ENCODE measurements at regions not wholly inside any gene's neighbourhood (a gene's known extent, or its start where the extent isn't known, plus 50 kb on each side); places are given as distances from the start of the nearest gene placed in this dataset.

GRCh38 chr3:81439108-81439507, 322.3 kb downstream of the GBE1 start:
- intact Hi-C loops (cut with DNase I): no loop called here
- DNase-seq: no peak

DNA sequence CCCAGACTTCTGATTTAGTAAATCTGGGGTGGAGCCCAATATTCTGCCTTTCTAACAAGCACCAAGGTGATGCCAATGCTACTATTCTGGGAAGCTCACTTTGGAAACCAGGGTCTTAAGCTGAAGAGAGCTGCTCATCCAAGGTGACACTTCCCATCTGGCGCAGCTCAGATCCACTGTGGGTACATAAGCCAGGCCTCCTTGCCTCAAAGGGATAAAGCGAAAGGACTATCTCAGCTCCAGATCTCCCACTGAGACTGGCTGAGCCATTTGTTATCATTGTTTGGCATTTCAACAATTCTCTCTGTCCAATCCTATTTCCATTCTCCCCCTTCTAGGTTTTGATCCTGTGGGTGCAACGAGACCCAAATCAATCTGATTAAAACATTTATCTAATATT, 323.8 kb downstream of the GBE1 start:
- intact Hi-C loops (cut with DNase I): no loop called here
- no peak for DNase-seq

- intact Hi-C loops (cut with DNase I): no loop called here
- no peak for DNase-seq
Measured at GRCh38 chr3:81436182-81436581, 325.3 kb downstream of the GBE1 start.

DNA sequence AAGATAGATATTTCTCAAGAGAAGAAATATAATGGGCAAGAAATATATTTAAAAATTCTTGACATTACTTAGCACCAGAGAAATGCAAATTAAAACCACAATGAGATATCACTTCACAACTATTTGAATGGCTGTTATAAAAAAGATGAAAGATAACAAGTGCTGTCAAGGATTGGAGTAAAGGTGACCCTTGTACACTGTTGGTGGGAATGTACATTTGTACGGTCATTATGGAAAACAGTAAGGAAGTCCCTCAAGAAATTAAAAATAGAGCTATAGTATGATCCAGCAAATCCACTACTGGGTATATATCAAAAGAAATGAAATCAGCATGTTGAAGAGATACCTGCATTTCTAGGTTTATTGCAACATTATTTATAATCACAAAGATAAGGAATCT, 326.4 kb downstream of the GBE1 start:
- DNase-seq: no peak
- intact Hi-C loops (cut with DNase I): no loop called here

DNA sequence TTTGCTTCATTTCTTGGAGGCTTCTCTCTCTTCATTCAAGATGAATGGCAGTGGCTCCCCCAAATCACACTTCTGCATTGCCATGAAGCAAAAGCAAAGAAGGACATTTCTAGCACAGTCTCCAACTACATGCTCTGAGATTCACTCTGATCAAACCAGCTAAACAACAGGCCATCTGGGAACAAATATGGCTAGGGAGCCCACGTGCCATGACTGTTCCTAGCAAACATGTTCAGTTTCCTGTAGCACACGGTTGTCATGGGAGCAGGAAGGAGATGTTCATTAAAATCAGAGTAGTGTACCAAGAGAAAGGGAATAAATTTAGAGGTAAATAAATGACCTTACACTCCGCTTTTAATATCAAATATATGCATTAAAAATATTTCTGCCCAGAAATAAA, 327.3 kb downstream of the GBE1 start:
- DNase-seq: no peak
- intact Hi-C loops (cut with DNase I): no loop called here

- DNase-seq: no peak
- intact Hi-C loops (cut with DNase I): no loop called here
Measured at GRCh38 chr3:81433675-81434074, 327.8 kb downstream of the GBE1 start.

GRCh38 chr3:81432456-81432855, 329.0 kb downstream of the GBE1 start:
- intact Hi-C loops (cut with DNase I): no loop called here
- DNase-seq: no peak

GRCh38 chr3:81426826-81427577, 334.4 kb downstream of the GBE1 start:
- intact Hi-C loops (cut with DNase I): no loop called here
- DNase-seq: no peak

- intact Hi-C loops (cut with DNase I): no loop called here
Measured at GRCh38 chr3:81425198-81425868, 336.1 kb downstream of the GBE1 start.

GRCh38 chr3:81419228-81419627, 342.2 kb downstream of the GBE1 start:
- DNase-seq: no peak
- intact Hi-C loops (cut with DNase I): no loop called here

More at GRCh38 chr3:81425198-81425868, 336.1 kb downstream of the GBE1 start:
- DNase-seq: no peak

GRCh38 chr3:81416812-81417211, 344.6 kb downstream of the GBE1 start:
- intact Hi-C loops (cut with DNase I): no loop called here
- no peak for DNase-seq

- intact Hi-C loops (cut with DNase I): no loop called here
- no peak for DNase-seq
Measured at GRCh38 chr3:81406318-81406717, 355.1 kb downstream of the GBE1 start.

- DNase-seq: no peak
- intact Hi-C loops (cut with DNase I): no loop called here
Measured at GRCh38 chr3:81395739-81396513, 365.5 kb downstream of the GBE1 start.

GRCh38 chr3:81394651-81395524, 366.6 kb downstream of the GBE1 start:
- DNase-seq: no peak
- intact Hi-C loops (cut with DNase I): no loop called here

DNA sequence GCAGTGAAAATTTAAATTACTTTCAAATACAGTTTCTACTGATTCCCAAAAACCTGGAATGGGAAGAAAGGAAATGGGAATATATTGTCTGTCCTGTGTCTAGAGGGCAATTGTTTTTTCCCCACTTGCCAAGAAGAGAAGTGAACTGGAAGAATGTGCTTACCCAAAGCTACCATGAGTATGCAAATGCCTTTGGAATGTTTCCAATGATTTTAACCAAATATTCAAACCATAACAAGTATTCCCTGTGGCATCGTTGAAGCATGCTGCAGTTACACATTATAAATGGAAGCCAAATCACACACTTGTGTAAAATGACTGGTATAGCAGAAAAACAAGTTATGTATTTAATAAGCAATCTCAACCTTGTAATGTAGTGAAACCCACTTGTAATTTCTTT, 368.2 kb downstream of the GBE1 start:
- intact Hi-C loops (cut with DNase I): no loop called here
- no peak for DNase-seq

- no peak for DNase-seq
- intact Hi-C loops (cut with DNase I): no loop called here
Measured at GRCh38 chr3:81390796-81391195, 370.6 kb downstream of the GBE1 start.

DNA sequence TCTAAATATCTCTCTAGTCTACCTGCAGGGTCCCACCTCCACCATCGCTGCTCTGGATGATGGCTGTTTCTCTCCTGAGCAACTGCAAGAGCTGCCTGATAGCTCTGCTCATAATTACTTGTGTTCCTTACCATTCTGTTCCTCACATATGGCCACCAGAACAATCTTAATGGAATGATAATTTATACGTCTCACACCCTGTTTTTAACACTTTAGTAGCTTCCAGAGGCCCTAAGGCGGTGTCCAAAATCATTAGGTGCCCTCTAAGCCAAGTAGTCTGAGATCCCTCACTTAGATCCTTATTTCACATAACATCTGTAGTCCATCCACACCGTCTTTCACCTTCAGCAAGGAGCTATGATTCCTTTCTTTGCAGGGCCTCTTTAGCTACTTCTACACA, 373.3 kb downstream of the GBE1 start:
- DNase-seq: no peak

DNA sequence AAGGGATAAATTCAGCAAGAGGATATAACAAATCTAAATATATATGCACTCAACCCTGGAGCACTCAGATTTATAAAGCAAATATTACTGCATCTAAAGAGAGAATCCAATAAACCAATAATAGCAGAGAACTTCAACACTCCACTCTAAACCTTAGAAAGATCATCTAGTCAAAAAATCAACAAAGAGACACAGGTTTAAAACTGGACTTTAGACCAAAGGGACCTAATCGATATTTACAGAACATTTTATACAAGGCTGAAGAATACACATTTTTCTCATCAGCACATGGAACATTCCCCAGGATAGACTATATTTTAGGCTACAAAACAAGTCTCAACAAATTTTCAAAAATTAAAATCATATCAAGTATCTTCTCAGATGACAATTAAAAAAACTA, 379.0 kb downstream of the GBE1 start:
- DNase-seq: no peak
- intact Hi-C loops (cut with DNase I): no loop called here

More for the DNA sequence above, 373.3 kb downstream of the GBE1 start:
- intact Hi-C loops (cut with DNase I): no loop called here

- DNase-seq: no peak
- intact Hi-C loops (cut with DNase I): no loop called here
Measured at GRCh38 chr3:81380234-81380633, 381.2 kb downstream of the GBE1 start.
